DMS53 treated with DMSO at 0.1 percent for 48 hours (cell line): ENCODE measurements at regions not wholly inside any gene's neighbourhood (a gene's known extent, or its start where the extent isn't known, plus 50 kb on each side); places are given as distances from the start of the nearest gene placed in this dataset.

Source experiments
- DNase-seq: peaks from one replicate; lab custom pipeline; 2025; ENCODE audit not compliant: unreplicated experiment; lab: John Stamatoyannopoulos, UW

DNA sequence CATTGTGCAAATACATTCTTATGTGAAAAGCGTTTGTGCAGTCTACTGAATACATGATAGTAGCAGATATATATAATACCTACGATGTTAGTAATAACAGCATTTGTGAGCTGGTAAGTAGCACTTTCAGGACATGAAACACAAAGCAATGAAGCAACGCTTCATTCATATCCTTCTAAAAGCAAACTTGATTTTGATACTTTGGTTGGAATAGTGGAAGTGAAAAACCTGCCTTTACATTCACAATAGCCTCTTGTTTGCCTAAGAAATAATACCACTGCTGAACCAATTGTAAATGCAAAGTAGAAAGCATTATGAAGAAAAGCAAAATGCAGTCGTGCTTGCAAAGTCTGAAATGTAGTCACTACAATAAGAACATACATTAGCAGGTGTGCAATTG lies 926.3 kb downstream of the FSTL5 start:
- DNase-seq, result no peak

DNA sequence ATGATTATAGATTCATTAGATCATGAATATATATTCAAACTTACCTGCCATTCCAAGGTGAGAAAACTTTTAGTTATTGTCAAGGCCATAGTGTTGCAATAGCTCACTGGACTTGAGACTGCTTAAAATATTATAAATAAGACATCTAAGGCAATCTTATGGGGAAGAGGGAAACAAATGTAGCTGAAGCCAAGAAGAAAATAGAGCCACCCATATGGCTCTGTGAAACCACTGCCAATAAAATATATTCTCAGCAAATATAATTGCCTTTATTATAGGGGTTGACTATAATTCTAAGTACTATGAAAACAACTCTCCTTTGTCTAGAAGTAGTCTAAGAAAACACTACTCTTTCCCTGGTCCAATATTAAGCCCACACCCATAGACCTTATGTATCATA lies 938.5 kb downstream of the FSTL5 start:
- no peak for DNase-seq

DNA sequence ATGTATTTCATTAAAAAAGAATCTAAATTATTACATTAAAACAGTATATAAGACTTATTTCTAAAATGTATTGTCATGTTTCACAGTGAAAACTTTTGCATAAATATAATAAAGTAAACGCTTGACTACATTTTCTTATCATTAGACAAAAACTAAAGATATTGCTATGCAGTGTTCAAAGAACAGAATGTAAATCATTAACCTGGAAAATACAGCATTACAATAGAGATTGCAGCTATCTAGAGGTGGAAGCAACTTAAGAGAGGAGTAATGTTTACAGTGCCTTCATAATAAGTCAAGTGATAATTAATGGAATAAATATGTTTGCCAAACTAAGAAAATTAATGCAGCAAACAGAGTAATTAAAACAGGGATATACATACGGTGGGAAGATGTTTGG lies 940.9 kb downstream of the FSTL5 start:
- peak; percentile 35 for DNase-seq

DNA sequence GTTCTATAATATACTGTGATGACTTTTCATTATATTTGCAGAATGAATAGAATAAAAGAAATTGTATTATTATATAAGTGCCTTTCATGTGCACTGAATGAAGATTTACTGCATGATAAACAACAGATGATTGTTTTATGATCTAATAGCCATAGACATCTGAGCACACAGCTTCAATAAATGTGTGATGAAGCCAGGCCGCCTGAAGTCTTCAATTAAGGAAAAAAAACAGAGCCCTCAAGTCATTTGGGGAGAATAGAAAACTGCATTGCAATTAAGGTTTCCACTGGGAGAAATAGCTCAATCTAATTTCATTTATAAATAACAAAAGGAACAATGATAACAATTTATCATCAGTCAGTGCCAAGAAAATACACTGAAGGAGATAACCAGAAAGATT lies 955.2 kb downstream of the FSTL5 start:
- no peak for DNase-seq

DNA sequence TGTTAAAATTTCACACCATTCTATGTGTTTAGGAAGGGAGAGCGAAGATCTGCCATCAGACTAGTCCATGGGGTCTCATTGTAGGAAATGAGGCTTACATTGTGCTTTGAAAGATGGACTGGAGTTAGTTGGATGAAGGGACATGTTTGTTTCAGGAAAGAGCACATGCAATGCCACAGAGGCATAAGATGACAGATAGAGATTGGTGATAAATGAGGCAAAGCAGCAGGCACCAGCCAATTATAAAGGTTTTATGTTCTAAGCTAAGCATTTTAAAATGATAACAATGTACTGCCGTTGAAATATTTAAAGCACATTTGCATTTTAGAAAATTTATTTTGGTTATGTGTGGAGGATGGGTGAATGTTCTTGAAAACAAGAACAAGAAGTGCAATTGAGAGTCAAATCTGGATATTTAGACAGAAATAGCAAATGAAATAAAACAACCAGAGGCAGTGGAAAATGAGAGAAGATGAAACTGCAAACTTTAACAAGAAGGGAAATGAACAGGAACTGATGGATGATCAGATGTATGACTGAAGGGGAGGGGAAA lies 957.2 kb downstream of the FSTL5 start:
- DNase-seq, result no peak

DNA sequence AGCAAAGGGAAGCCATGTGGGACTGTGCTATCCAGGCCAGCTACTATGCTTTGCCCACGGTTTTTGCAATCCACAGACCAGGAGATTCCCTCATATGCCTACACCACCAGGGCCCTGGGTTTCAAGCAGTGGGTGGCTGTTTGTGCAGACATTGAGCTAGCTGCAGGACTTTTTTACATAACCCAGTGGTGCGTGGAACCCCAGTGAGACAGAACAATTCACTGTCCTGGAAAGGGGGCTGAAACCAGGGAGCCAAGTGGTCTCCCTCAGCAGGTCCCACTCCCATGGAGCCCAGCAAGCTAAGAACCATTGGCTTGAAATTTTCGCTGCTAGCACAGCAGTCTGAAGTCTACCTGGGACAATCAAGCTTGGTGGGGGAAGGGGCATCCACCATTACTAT lies 959.9 kb downstream of the FSTL5 start:
- no peak for DNase-seq

DNA sequence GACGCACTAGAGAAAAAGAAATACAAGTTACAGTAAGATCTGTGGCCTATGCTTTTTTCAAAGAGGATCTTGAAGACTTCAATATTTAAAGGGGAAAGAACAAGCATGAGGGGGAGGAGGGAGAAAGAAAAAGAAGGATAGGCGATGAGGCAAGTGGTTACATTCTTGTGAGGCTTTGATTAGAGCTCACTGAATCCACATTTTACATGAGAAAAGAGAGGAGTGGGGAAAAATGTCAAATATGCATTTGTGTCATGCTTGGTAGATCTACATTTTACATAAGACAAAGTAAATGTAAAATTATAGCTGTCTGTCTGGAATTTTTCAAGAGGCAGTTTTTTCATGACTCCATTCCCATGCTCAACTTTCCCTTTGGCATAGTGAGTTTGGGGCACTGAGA lies 965.9 kb downstream of the FSTL5 start:
- DNase-seq, result no peak

DNA sequence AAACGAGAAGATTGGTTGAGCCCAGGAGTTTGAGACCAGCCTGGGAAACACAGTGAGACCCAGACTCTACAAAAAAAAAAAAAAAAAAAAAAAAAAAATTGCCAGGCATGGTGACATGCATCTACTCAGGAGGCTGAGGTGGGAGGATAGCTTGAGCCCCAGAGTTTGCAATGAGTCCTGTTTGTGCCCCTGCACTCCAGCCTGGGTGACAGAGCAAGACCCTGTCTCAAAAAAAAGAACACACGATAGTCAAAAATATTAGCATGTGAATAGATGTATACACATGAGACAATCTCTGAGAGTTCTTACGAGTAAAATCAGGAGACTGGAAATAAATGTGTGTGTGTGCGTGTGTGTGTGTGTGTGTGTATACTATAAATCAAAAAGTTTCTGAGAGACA lies 966.3 kb downstream of the FSTL5 start:
- no peak for DNase-seq

DNA sequence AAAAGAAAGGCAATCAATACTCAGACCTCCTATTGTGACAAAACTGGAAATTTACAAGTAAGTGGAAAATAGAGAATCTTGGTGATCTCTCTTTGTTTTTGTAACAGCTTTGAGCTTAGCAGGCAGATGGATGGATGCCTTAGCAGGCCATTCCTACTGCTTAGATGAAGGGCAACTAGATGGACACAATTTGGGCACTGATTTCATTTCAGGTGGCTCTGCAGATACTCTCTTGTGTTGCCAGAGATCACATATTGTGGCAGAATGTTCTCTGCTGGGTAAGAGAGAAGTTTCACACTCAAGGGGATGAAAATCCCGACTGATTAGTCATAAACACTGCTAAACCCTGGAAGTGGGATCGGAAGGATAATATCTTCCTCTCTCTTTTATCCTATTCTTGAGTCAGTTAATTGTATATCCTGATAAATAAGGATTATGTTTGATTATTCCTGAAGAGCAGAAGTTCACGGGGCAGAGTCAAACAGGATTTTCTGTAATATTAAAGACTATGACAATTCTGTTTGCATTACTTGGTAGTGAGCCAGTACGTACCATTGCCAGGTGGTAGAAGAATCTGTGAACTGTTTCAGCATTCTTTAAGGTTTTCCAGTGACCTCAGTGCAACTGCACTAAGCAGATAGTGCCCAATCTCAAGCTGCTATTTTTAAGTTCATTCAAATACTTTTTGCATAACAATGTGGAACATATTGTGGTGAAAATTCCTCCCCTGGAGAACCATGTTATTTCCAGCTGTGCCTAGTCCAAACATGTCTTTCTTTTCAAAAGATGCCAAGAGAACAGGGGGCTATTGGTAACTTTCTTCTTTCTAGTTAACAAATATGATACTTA lies 974.3 kb downstream of the FSTL5 start:
- no peak for DNase-seq

DNA sequence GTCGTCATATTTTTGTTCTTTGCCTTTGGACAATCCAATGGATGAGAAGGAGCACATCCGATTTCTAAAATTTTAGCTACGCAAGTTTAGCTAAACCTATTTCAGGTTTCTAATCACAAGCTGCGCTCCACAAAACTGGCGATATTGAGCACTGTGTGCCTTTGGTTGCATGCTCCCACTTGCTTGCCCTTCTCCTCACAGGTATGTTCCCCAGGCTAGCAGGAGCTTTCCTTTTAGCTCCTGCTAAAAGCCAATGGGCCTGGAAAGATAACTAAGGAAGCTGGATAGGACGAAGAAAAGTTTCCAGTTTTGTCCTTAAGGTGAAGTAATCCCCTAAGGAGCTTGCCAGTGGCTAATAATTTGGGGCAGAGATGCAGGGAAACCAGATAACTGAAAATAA lies 975.2 kb downstream of the FSTL5 start:
- DNase-seq, result no peak

DNA sequence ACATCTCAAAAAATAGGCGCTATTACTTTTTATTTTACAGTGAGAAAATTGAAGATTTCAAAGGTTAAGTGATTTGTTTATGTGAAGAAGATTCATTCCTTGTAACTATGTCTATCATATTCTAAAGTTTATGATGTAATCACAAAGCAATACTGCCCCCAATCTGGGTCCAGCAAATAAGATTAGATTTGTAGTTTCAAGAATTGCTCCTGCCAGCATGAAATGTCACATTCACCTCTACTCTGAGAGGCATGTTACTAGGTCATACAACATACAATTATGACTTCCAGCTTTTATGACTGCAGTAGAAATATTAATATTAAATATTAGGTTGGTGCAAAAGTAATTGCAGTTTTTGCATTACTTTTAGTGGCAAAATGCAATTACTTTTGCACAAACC lies 976.2 kb downstream of the FSTL5 start:
- no peak for DNase-seq

DNA sequence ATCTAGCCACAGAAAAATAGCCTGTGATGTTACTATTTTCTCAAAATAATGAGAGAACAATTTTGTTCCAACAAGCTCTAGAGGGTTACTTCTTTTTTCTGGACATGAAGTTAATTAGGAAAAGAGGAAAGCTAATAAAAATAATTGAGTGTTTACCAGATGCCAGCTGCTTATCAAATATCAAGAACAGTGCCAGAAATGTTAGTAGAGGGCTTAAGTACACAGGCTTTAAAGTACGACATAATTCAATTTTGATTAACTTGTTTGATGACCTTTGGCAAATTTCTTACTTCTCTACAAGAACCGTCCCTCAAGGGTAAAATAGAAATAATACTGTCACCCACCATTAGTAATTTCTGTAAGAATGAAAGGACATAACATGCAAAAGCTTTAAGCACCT lies 977.0 kb downstream of the FSTL5 start:
- no peak for DNase-seq

DNA sequence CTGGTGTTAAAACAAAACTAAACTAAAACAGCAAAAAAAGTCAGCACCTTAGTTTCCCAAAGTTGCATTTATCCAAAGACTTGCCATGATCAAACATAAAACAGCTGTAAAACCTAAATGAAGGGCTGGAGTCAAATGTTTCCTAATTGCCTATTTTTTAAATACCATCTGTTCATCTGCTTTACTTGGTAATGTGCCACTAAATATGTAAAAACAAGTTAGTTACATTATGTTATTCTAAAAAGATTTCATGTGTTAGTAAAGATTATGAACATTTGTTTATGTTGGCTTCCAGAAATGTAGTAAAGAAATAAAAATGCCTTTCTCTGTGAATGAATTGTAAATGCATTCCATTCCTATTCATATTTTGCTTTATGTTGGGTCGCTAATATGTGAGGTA lies 977.8 kb downstream of the FSTL5 start:
- DNase-seq, result no peak

DNA sequence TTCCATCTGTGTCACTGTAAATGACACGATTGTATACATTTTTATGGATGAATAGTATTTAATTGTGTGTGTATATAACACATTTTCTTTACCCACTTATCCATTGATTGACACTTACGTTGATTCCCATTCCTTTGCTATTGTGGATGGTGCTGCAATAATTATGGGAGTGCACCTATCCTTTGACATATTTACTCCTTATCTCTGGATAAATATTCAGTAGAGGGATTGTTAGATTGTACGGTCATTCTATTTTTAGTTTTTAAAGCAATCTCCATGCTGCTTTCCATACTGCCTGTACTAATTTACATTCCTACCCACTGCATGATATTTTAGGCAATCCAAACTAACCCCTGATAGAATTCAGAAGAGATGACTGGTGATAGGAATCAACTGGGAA lies 980.1 kb downstream of the FSTL5 start:
- no peak for DNase-seq

DNA sequence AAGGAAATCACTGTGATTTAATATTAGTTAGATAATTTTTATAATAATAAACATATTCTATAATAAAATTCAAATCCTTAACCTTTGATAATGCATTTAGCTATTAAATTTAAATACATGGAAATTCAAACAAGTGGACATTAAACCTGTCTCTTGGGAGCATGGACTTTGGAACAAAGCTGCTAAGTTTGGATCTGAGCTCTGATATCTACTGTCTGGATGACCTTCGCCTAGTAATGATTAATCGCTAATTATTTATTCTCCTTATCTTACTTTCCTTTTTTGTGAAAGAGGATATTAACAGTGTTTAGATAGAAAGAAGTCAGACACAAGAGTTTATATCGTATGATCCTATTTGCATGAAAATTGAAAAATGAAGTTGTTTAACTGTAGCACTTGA lies 980.9 kb downstream of the FSTL5 start:
- no peak for DNase-seq

DNA sequence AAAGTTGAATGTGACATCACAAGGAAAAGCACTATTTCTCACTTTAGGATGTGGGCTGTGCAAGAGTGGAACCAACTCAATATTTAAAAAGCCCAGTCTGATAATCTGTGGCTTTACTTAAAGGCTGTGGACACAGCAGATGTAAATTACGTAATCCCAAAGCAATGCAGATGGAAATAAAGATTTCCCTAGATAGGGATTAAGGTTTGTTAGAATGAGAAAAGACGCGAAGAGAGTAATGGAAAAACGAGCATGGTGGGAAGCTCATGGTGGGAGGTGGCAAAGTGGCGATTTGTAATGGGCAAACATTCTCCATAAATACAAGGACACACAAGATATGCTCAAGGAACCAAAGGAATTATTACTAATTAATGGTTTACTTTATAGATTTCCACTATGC lies 985.5 kb downstream of the FSTL5 start:
- no peak for DNase-seq

DNA sequence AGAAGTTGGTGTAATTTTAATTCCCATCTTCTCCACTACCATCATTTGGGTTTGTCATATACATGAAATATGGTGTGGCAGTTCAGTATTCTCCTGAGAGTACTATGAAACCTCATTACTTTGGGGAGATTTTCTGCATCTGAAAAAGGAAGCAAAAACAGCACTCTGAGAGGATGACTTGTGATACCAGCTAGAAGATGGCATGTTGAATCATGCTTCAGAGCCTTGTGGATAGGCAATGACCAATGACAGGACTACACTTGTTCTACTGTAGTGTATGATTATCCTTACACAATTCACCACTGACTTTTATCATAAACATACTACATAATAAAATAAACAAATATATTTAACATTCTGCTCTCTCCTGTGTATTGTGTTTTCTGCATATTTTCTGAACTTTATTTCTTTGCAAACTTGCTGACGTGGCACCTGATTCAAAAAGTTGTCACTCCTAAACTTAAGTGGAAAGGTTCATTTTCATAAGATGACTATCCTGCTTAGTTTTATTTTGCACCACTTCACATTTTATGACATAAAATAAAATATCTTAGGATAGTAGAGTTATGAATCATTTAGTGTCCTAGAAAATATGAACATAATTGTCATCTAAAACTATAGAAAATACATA lies 991.3 kb downstream of the FSTL5 start:
- no peak for DNase-seq

DNA sequence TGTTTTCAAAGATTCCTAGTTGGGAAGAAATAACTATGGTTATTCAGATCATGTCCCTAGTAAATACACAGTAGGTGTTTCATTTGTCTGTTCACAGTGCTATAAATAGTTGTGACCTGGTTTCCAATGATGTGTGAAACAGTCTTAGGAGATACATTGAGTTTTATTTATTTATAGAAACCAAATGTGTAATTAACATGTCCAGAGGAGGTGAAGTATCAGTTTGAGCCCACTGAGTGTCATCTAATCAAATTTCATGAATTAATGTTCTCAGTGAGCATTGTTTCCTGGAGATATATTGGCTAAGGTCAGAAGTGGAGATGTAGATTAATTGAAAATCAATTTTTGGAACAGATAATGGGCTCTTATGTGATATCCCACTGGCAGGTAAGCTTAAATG lies 996.3 kb downstream of the FSTL5 start:
- DNase-seq, result no peak

DNA sequence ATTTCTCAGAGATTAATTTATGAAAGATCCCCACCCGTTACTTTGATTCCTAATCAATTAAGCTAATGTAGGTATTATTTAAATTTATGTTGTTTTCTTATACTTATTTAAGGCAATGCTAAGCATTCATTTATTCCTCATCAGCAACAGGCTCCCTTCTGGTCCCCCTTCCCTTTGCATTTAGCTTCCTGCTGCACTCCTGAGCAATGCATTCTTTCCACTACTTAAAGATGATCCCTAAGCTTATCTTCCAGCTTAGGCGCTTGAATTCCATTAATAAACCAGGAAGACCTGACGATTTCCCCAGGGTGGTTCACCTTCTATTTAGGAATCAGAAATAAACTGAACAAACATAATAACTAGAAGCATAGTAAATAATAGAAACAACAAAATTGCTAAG lies 1003.1 kb downstream of the FSTL5 start:
- DNase-seq, result no peak

DNA sequence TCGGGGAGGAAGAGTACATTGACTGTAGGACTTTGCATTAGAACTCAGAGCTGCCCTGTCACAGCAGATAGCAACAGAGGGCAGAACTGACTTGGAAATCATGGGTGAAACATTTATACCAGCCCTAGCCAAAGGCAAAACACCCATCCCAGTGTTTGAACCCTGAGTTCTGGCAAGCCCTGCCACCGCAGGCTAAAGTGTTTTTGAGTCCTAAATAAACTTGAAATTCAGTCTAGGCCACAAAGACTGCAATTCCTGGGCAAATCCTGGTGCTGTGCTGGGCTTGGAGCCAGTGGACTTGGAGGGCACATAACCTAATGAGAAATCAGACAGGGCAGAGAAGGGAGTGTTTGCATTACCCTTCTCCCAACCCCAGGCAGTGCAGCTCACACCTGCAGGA lies 1015.7 kb downstream of the FSTL5 start:
- DNase-seq, result peak; percentile 11

DNA sequence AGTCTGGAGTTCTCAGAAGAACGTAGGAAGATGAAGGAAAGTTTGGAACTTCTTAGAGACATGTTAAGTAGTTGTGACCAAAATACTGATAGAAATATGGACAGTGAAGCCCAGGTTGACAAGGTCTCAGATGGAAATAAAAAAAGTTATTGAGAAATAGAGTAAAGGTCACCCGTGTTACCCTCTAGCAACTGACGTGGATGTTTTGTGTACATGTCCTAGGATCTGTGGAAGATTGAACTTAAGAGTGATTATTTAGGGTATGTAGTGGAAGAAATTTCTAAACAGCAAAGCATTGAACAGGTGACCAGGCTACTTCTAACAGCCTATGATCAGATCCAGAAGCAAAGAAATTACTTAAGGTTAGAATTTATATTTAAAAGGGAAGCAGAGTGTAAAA lies 1020.4 kb downstream of the FSTL5 start:
- DNase-seq, result no peak

DNA sequence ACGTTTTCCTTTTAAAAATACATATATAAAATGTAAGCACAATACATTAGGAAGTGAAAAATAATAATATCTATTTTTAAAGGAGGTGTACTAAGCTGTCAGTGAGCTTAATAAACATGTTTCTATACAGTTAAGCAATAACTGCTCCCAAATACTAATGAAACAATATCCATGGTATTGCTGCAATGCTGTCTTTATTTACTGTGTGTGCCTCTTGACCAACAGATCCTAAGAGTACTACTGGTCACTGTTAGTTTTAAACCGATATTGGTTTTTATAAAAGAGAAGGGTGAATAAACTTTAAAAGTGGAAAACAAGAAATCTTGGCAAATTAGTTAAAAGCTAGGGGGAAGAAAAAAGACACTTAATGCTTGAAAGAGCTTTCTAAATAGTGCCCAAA lies 1029.0 kb downstream of the FSTL5 start:
- DNase-seq, result no peak
